ENCODE measurements at regions not wholly inside any gene's neighbourhood (a gene's known extent, or its start where the extent isn't known, plus 50 kb on each side); places are given as distances from the start of the nearest gene placed in this dataset.

GRCh38 chr5:159844267-159845121 is 71.8 kb upstream of the ADRA1B start:
- no peaks in the 10 kb centered on the region for H3K27me3 ChIP-seq (replicated peaks; ENCODE audit: insufficient read depth)
- no peak for DNase-seq (ENCODE audit: low spot score)
- H3K4me1 ChIP-seq (replicated peaks) = no peaks in the 10 kb centered on the region
- H3K4me3 ChIP-seq = no peak overlapping the region
- H3K27ac ChIP-seq = no peak overlapping the region
- H3K9me3 ChIP-seq = no peaks in the 10 kb centered on the region
- whole genome bisulfite sequencing = 81% methylated on average over 1 of the region's 1 CpG
- intact Hi-C loops (cut with DNase I) = no loop called here
- H3K36me3 ChIP-seq = no peaks in the 10 kb centered on the region
- TF ChIP-seq POLR2A (IDR thresholded peaks at IDR 0.05) = no peak
- TF ChIP-seq CTCF (IDR thresholded peaks at IDR 0.05) = no peak
- no peak for TF ChIP-seq POLR2AphosphoS5 (IDR thresholded peaks at IDR 0.05)

GRCh38 chr5:159849437-159850083 is 66.7 kb upstream of the ADRA1B start:
- H3K27ac ChIP-seq = no peak overlapping the region
- H3K36me3 ChIP-seq = no peaks in the 10 kb centered on the region
- TF ChIP-seq CTCF (IDR thresholded peaks at IDR 0.05) (no peak), POLR2A (IDR thresholded peaks at IDR 0.05) (no peak)
- no peaks in the 10 kb centered on the region for H3K4me1 ChIP-seq (replicated peaks)
- no peak for DNase-seq (ENCODE audit: low spot score)
- no peaks in the 10 kb centered on the region for H3K9me3 ChIP-seq
- intact Hi-C loops (cut with DNase I) = no loop called here
- H3K4me3 ChIP-seq = no peak overlapping the region
- H3K27me3 ChIP-seq (replicated peaks; ENCODE audit: insufficient read depth) = no peaks in the 10 kb centered on the region
- WGBS = 61% methylated on average over 3 of the region's 3 CpGs

- WGBS = 25% methylated on average over 6 of the region's 6 CpGs
- Histone ChIP-seq H3K4me1 (replicated peaks) (no peaks in the 10 kb centered on the region), H3K4me3 (no peak overlapping the region), H3K9me3 (no peaks in the 10 kb centered on the region), H3K27me3 (replicated peaks; ENCODE audit: insufficient read depth) (no peaks in the 10 kb centered on the region), H3K36me3 (no peaks in the 10 kb centered on the region), H3K27ac (no peak overlapping the region)
- DNase-seq (ENCODE audit: low spot score) = no peak
- intact Hi-C loops (cut with DNase I) = no loop called here
- TF ChIP-seq CTCF (IDR thresholded peaks at IDR 0.05) (no peak), POLR2AphosphoS5 (IDR thresholded peaks at IDR 0.05) (no peak), POLR2A (IDR thresholded peaks at IDR 0.05) (no peak)
Observed at GRCh38 chr5:159850160-159850559, 66.1 kb upstream of the ADRA1B start.

- H3K27ac ChIP-seq = no peak overlapping the region
- no peak for DNase-seq (ENCODE audit: low spot score)
- intact Hi-C loops (cut with DNase I) = no loop called here
Observed at GRCh38 chr5:159851053-159851452, 65.2 kb upstream of the ADRA1B start.

More at GRCh38 chr5:159851053-159851452, 65.2 kb upstream of the ADRA1B start:
- WGBS = 61% methylated on average over 8 of the region's 8 CpGs
- Histone ChIP-seq H3K4me3 (no peak overlapping the region), H3K9me3 (no peaks in the 10 kb centered on the region), H3K4me1 (replicated peaks) (no peaks in the 10 kb centered on the region), H3K36me3 (no peaks in the 10 kb centered on the region), H3K27me3 (replicated peaks; ENCODE audit: insufficient read depth) (no peaks in the 10 kb centered on the region)
- TF ChIP-seq POLR2A (IDR thresholded peaks at IDR 0.05) = no peak
- TF ChIP-seq CTCF (IDR thresholded peaks at IDR 0.05) = no peak
- TF ChIP-seq POLR2AphosphoS5 (IDR thresholded peaks at IDR 0.05) = no peak
